ENCODE measurements at regions not wholly inside any gene's neighbourhood (a gene's known extent, or its start where the extent isn't known, plus 50 kb on each side); places are given as distances from the start of the nearest gene placed in this dataset.

DNA sequence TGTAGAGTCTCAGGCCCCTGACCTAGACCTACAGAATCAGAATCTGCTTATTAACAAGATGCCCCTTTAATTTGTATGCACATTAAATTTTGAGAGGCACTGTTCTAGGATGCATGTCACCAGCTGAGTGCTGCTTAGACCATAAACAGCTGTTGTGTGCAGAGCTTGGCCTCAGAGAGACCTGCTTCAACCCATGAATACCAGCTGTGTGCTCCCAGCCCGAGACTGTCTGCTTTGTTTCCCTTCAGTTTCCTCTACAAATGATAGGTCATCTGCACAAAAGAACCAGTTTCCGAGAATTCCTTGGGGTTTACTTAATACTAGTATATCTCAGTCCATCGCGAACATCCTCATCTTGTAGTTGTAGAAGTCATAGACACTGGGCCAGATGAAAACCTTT is 158.5 kb upstream of the PFN2 start (continued):
- TF ChIP-seq RAD51 (IDR thresholded peaks at IDR 0.05) = no peak
- TF ChIP-seq NFIC (IDR thresholded peaks at IDR 0.05; ENCODE audit: low read depth, low read length) = no peak

DNA sequence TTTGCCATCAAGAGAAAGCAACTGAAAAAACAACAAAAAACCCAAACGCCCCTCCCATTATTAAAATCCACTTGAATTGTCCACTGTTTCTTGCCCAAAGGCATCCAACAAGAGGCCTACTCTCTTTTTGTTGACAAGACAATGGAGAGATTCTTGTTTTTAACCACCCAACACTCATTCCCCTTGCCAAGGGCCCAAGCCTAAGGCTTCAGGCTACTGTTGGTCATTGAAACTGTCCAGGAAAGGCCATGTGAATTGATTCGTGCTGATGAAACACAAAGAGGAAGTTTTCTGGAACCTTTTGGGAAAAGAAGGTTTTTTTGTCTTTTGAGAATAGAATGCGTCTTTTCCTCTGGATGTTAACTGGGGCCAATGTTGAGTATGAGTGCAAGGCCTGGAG is 157.4 kb upstream of the PFN2 start:
- Histone ChIP-seq H3K27ac (ENCODE audit: control insufficient read depth, insufficient read depth) (no peak overlapping the region), H3K79me2 (ENCODE audit: control insufficient read depth, insufficient read depth, low read length) (no peaks in the 10 kb centered on the region), H3K4me1 (ENCODE audit: control insufficient read depth, insufficient read depth, low read length) (peaks cover 15% of the 10 kb centered on the region), H3K36me3 (ENCODE audit: control insufficient read depth in 2 of 2, insufficient read depth in 2 of 2, low read length in 1 of 2) (no peaks in the 10 kb centered on the region), H3K9ac (ENCODE audit: control insufficient read depth, insufficient read depth, low read length) (no peak overlapping the region), H3K4me3 (no peak overlapping the region), H3K4me2 (ENCODE audit: control insufficient read depth, insufficient read depth) (no peak overlapping the region), H4K20me1 (ENCODE audit: control insufficient read depth, insufficient read depth) (no peaks in the 10 kb centered on the region), H3K27me3 (replicated peaks in 1 of 2; ENCODE audit: control insufficient read depth in 2 of 2, insufficient read depth in 2 of 2, low read length in 1 of 2) (no peaks in the 10 kb centered on the region; a peak in 1 of 4 replicates), H3K9me3 (replicated peaks; ENCODE audit: control insufficient read depth, insufficient read depth, low read length) (no peaks in the 10 kb centered on the region), H2AFZ (ENCODE audit: control insufficient read depth, low read depth, low read length) (no peak overlapping the region)
- SMC1A ChIA-PET (ENCODE audit: uncharacterized antibody, unreplicated experiment) = no interaction called here
- DNase-seq (ENCODE audit: low read depth, low spot score) (no peak), FAIRE-seq (no peak), ATAC-seq (no peak)
- in situ Hi-C loops (cut with MboI) = no loop called here
- RAD21 ChIA-PET (ENCODE audit: unreplicated experiment) = no interaction called here
- WGBS (ENCODE audit: insufficient coverage, insufficient replicate concordance, low lambda C conversion rate, missing lambda C conversion rate) = 40% methylated on average over 3 of the region's 3 CpGs
- no TSS peak for BruUV-seq (replicated peaks)
- intact Hi-C loops (cut with micrococcal nuclease; ENCODE audit: unreplicated experiment) = no loop called here
- TF ChIP-seq SRF (IDR thresholded peaks at IDR 0.05; ENCODE audit: low read depth in 2 of 2, low read length in 2 of 2) = no peak
- no peak for TF ChIP-seq MEF2B (IDR thresholded peaks at IDR 0.05; ENCODE audit: partially characterized antibody, poor library complexity, severe bottlenecking)
- no peak for TF ChIP-seq ZNF217 (IDR thresholded peaks at IDR 0.05)
- TF ChIP-seq NFXL1 (IDR thresholded peaks at IDR 0.05; ENCODE audit: borderline replicate concordance) = no peak
- no peak for TF ChIP-seq ZZZ3 (IDR thresholded peaks at IDR 0.05; ENCODE audit: control insufficient read depth, insufficient read length, low read depth)
- no peak for TF ChIP-seq SUZ12 (IDR thresholded peaks at IDR 0.05; ENCODE audit: unreplicated experiment)
- no peak for TF ChIP-seq YBX1 (IDR thresholded peaks at IDR 0.05)
- no peak for TF ChIP-seq JUNB (IDR thresholded peaks at IDR 0.05)
- TF ChIP-seq RELA (IDR thresholded peaks at IDR 0.05; ENCODE audit: borderline replicate concordance, partially characterized antibody) = no peak
- no peak for TF ChIP-seq SIN3A (IDR thresholded peaks at IDR 0.05; ENCODE audit: low read depth, low read length)
- TF ChIP-seq E2F4 (IDR thresholded peaks at IDR 0.05; ENCODE audit: low read depth, low read length) = no peak
- POLR2A ChIA-PET = no interaction called here
- CTCF ChIA-PET = no interaction called here
